HG02571 (cell line): ENCODE measurements at regions not wholly inside any gene's neighbourhood (a gene's known extent, or its start where the extent isn't known, plus 50 kb on each side); places are given as distances from the start of the nearest gene placed in this dataset.

Source experiments
- ATAC-seq: cut with Tn5 transposase; IDR thresholded peaks from one replicate; pipeline ENCODE4 v1.9.1; 2021; ENCODE audit warnings: mild to moderate bottlenecking, moderate library complexity; ENCODE audit not compliant: unreplicated experiment

GRCh38 chr1:87673309-87673708 is 344.6 kb downstream of the LMO4 start:
- no peak for ATAC-seq

DNA sequence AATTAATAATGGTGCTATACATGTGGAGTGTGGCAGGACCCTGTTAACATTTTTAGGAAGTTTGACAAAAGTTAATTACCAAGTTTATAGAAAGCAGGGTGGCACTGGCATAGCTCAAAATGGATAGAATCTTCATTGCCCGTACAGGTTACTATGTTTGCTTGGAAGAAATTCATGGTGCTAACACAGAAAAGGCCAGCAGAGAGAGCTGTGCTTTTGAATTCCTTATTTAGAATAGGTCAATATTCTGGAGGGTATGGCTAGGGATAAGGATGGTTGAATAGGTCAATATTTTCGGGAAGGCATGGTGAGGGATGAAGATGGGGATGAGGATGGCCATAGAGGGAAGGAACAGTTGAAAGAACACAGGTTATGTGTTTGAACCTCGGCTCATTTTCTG is 345.1 kb downstream of the LMO4 start:
- ATAC-seq = no peak

DNA sequence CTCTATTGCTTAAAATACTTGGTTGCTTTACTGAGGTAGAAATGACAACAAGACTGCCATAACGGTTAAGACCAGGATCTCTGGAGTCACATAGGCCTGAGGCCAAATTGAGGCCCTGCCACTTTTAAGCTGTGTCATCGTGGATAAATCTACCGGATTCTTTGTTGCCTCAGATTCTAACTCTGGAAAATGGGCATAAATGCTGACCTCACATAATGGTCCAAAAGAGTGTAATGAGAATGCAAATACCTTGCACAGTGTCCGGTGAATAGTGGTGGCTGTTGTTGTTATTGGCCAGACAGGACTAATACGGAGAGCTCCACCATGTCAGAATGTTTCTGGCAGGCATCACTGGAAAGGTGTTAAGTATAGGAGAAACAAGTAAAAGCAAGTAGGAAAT is 346.1 kb downstream of the LMO4 start:
- no peak for ATAC-seq

GRCh38 chr1:87678266-87678665 is 349.6 kb downstream of the LMO4 start:
- ATAC-seq = no peak

DNA sequence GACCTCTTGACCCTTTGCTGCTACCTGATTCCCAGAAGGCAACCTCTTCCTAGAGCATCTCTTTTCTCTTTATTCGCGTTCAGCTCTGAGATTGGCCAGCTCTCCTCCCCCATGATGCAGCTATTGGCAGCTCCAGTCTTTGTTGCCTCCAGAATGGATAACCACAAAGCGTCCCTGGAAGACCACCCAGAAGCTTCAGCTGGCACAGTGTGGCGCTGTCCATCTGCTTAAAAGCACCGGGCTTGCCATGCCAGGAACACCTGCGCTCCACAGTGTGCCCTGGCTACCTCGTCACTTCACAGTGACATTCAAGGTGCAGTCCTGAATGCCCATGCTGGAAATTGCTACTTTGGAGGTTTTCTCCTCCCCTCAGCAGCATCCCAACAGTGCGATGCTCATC is 353.9 kb downstream of the LMO4 start:
- no peak for ATAC-seq

DNA sequence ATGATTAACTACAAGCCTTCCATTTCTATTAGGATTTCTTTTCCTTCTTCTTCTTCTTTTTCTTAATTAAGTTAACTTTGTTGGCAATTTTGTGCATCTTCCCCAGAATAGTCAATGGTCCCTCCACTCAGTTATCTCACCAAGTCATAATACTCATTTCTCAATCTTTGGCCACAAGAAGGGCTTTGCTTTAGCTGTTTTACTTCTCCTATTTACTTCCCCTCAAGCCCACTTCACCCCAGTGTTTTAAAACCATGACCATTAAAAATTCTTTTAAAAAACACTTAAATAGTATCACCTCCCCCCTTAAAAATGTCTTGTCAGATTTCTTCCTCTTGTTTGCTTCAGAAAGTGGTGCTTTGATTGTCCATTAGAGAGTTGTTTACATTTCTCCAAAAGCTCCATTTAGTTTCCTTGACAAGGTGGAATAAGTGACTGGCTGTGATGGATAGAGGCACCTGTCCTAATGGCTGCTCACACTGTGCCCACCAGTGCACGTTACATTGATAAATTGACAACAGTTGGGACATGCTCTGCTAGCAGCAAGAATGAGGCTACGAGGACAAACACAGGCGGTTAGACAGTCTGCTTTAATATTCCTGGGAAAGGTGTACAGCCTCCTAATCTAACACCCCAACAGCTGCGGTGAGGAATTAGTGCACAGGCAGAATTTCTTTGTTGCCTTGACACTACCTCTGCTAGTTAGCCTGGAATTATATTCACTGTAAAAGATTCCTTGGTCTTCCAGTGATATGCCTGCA is 354.7 kb downstream of the LMO4 start:
- ATAC-seq = no peak

DNA sequence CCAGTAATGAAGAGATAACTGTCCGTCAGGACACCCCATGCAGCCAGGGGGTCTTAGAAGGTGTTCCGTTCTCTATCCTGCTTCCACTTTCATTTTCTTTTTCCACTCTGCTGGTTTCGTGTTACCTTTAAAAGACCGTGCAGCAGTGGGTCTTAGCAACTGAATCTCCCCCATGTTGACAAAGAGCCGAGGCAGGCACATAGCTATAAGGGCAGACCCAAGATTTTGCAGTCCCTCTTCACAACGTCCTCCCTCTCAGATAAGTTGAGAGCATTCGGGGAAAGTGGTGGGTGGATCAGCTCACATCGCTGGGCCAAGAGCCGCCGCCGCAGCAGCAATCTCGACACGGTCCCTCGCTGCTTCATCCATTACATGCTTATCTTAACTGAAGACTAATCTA is 355.5 kb downstream of the LMO4 start:
- ATAC-seq = no peak

DNA sequence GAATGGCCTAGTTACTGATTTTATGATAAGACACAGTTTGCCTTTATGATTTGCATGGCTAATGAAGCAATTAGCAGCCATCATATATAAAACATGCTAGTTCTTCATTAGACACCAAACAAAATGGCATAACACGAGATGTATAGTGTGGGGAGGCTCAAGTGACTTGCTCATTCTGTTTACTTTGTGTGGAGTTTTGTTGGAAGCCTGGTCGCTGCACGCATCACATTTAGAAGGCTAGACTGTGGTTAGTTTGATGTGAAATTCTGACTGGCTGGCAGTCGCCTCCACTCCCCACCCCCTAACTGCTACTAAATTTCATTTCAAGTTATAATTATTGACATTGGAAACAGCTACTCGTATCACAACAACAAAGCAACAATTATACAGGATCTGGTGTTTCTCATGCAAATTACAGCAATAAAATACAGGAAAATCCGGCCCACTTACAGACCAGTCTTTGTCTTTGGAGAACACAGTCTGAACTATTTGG is 356.1 kb downstream of the LMO4 start:
- ATAC-seq = no peak

GRCh38 chr1:87685311-87686135 is 356.8 kb downstream of the LMO4 start:
- ATAC-seq = no peak

- no peak for ATAC-seq
These were observed 357.4 kb downstream of the LMO4 start for GRCh38 chr1:87686136-87686495.

- ATAC-seq = no peak
These were observed 358.0 kb downstream of the LMO4 start for GRCh38 chr1:87686671-87687070.

DNA sequence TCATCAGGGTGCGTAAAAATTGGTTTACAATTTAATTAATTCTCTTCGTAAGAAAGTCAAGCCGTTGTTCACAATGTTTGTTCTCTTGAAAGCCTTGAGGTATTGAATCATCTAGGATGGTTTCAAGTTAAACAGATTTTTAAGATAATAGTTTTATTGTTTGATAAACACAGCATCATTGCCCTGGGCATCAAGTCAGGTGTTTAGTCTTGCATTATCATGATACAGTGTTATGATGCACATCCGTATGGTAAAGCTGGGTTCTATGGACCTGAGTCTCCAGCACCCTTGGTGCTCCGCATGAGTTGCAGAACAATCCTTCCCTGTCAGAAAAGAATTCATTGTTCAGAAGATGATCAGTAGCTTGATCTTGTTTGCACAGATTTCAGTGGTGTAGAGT is 359.5 kb downstream of the LMO4 start:
- no peak for ATAC-seq

- ATAC-seq = no peak
These were observed 360.8 kb downstream of the LMO4 start for GRCh38 chr1:87689487-87689886.

DNA sequence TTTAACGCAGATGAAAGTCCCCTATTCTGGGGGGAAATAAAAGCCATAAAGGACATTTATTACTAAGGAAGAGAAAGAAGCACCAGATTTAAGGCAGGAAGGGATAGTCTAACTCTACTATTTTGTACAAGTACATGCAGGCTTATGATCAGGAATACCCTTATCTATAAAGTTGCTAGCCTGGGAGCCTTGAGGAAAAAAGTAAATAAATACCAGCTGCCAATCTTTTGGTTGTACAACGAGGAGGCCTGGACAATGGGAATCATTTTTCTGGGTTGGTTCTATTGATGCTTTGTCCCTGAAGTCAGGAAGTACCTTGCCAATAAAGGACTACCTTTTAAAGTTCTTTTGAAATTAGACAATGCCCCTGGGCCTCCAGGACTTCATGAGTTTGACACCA is 367.8 kb downstream of the LMO4 start:
- no peak for ATAC-seq

GRCh38 chr1:87702455-87702854 is 373.8 kb downstream of the LMO4 start:
- no peak for ATAC-seq

GRCh38 chr1:87705233-87705632 is 376.6 kb downstream of the LMO4 start:
- ATAC-seq = no peak

- no peak for ATAC-seq
These were observed 377.5 kb downstream of the LMO4 start for GRCh38 chr1:87706203-87706602.

GRCh38 chr1:87706779-87707228 is 378.1 kb downstream of the LMO4 start:
- no peak for ATAC-seq

DNA sequence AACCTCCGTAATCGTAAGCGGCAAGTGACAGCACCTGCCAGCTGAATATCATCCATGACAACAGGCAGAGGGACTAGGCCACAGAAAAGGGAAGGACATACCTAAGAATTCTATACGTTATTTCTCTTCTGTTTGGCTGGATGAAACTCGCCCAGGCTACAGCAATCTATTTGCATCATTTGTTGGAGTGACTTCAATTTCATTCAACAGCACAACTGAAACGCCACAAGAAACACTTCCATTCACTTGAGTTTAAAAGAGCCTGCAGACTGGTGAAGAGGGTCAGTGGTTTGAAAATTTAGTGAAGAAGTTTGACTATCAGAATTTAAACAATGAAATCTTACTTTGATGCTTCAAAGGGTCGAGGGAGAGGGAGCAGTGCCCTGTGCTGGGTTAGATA is 378.7 kb downstream of the LMO4 start:
- ATAC-seq = no peak

DNA sequence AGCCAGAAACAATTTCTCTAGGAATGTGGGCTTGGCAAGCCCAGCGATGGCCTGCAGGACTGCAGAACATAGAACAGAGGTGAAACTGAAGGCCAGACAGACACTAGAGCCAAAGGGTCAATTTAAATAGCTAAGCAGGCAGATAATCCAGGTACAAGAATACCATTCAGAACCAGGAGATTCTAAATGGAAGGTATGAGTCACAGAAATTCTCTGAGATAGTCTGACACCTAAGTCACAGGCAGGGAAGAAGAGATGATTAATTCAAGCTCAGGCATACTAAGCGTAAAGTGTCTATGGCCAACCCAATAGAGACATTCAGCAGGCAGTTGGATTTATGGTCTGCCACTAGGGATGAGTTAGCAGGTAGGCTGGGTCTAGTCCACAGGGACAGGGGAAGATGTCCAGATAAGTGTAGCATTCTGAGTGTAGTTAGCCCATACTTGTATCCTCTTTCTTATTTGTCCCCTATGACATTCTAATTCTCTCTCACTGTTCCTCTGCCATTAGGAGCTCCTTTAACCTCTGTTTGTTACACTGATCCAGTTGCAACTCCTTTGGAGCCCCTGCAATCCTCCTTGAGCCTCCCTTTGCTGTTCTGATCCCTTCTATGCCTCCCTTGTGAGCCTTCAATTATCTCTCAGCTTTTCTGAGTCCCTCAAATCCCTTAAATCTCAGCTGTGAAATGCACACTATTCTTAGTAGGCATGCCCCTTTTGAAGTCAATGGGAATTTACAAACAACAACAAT is 383.8 kb downstream of the LMO4 start:
- no peak for ATAC-seq

- no peak for ATAC-seq
These were observed 385.6 kb downstream of the LMO4 start for GRCh38 chr1:87714278-87714677.
